Stimulated activated naive CD4-positive, alpha-beta T cell treated with Interleukin-2 at 50 U/mL for 16 hours (primary cell): ENCODE measurements at regions not wholly inside any gene's neighbourhood (a gene's known extent, or its start where the extent isn't known, plus 50 kb on each side); places are given as distances from the start of the nearest gene placed in this dataset.
"Not testable (repeated sequence)": the region's sequence is repeated elsewhere in the genome, so short reads cannot be mapped to it uniquely, and the experiment has no call there.

Experiments used
- DNase-seq: peaks from one replicate; lab custom pipeline; 2025; lab: John Stamatoyannopoulos, UW

- DNase-seq = no peak
Measured at GRCh38 chr9:135380311-135380960, 99.1 kb upstream of the PPP1R26 start.

- DNase-seq = no peak
Measured at GRCh38 chr9:135381762-135382310, 97.7 kb upstream of the PPP1R26 start.

DNA sequence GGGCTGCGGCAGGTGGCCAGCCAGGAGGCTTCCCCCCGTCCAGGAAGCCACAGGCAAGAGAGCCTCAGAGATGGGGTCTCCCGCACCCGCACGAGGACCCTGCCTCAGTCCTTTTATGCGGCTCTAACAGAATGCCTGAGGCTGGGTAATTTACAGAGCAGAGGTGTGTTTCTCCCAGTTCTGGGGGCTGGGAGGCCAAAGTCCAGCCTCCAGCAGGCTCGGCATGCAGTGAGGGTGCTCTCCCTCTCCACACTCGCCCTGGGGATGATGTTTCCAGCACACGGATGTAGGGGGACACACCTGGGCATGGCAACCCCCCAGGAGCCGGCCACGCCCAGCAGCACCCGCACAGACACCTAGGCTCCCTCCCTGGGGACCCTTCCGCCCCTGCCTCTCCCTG is 95.4 kb upstream of the PPP1R26 start:
- DNase-seq = no peak

- DNase-seq = not testable (repeated sequence)
Measured at GRCh38 chr9:135384815-135385405, 94.7 kb upstream of the PPP1R26 start.

- DNase-seq = no peak
Measured at GRCh38 chr9:135385793-135386192, 93.8 kb upstream of the PPP1R26 start.

DNA sequence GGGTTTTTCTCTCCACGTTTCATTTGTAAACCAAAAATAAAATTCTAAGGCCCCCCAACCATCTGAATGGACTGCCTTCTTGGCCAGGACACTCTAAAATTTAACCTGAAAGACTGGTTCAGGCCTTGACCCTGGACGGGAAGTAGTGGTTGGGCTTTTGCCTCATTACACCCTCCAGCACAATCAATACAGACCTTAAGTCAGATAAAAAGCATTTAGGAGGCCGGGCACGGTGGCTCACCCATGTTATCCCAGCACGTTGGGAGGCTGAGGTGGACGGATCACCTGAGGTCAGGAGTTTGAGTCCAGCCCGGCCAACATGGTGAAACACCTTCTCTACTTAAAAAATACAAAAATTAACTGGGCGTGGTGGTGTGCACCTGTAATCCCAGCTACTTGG is 91.6 kb upstream of the PPP1R26 start:
- DNase-seq = no peak

DNA sequence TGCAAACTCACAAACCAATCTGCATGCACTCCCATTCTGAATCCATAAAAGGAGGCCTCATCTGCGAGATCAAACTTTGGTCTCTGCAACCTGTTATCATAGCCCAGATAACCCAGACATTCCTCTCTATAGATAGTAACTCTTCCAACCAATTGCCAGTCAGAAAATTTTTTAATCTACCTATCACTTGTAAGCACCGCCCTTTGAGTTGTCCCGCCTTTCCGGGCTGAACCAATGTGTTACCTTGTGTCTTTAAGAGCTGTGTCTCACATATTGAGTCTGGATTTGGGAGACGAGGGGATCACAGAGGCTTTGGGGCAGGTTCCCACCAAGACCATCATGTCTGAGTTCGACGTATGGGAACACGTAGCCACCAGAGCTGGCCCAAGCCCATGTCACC is 91.1 kb upstream of the PPP1R26 start:
- no peak for DNase-seq

GRCh38 chr9:135391759-135392158 is 87.8 kb upstream of the PPP1R26 start:
- no peak for DNase-seq

DNA sequence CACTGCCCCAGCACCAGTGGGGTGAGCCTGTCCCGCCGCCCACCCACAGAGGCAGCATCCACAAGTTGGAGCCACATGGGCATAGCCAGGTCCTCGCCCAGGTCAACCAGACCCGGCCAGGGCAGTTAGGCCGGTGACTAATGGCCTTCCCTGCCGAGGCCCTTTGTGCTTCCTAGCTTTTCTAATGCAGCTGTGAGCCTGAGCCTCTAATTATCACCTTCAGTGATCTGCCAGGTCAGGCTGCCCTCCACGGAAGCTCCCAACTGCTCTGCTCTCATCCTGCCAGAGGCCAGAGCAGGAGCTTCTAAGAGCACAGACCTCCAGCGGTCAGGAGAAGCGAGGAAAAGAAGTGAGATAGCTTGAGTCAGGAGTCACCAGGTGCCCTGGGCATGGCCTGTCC is 87.1 kb upstream of the PPP1R26 start:
- no peak for DNase-seq

- DNase-seq = no peak
Measured at GRCh38 chr9:135394131-135394530, 85.5 kb upstream of the PPP1R26 start.

GRCh38 chr9:135394699-135395645 is 84.6 kb upstream of the PPP1R26 start:
- no peak for DNase-seq

DNA sequence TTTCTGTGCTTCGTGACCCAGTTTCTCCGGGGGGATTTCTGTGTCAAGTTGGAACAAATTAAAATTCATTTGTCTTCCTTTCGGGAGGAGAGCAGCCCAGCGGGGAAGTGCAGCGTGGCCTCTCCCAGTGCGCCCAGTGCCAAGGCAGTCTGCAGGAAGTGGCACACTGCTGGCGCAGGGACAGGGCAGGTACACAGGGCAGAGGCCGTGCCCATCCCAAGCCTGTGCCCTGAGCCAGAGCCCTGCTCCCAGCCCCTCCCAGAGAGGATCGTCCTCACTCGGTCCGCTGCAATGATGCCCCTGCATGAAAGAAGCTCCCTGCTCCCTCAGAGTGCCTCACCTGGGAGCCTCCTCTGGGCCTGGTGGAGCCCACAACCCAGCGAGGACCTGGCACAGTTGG is 82.4 kb upstream of the PPP1R26 start:
- DNase-seq = no peak

- DNase-seq = no peak
Measured at GRCh38 chr9:135399000-135399649, 80.5 kb upstream of the PPP1R26 start.

DNA sequence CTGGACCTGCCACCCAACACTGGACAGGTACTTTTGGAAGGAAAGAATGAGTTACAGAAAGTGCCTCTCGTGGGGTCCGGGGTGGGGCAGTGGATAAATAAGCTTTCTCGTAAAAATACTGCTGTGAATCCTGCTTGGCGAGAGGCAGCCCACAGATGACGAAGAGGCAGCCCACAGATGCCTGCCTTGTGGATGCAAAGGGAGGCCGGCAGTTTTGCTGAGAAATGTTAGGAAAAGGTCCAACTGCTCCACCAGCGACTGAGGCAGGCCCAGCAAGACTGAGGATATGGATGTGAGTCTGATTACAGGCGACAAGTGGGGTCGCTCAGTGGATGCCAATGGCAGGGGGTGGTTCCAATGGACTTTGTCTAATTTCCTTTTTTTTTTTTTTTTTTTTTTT is 79.1 kb upstream of the PPP1R26 start:
- DNase-seq = no peak

- no peak for DNase-seq
Measured at GRCh38 chr9:135401218-135401617, 78.4 kb upstream of the PPP1R26 start.

DNA sequence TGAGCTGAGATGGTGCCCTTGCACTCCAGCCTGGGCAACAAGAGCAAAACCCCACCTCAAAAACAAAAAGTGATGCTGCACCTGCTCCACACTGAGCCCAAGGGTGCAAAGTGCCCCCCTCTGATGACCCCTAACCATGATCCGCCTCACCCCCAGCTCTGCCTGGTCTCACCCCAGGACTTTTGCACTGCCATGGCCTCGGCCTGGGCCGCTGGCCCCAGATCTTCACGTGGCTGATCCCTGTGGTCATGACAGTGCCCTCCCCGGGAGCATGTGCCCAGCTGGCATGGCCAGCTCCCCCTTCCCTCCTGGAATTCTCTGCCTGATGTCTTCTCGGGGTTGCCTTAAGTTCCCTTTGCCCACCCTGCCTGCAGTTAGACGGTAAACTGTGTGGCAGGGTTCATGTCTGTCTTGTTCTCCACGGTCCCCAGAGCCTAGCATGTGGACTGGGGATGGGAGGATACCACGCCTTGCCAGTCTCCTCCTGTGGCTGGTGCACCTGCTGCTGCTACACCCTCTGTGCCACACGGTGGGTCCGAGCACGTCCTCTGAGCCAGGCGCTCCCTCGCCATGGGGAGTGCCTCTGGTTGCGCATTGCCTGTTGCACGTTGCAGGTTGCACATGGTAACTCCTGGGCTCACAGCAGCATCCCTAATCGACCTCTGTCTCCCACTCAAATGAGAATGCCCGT is 77.4 kb upstream of the PPP1R26 start:
- no peak for DNase-seq

DNA sequence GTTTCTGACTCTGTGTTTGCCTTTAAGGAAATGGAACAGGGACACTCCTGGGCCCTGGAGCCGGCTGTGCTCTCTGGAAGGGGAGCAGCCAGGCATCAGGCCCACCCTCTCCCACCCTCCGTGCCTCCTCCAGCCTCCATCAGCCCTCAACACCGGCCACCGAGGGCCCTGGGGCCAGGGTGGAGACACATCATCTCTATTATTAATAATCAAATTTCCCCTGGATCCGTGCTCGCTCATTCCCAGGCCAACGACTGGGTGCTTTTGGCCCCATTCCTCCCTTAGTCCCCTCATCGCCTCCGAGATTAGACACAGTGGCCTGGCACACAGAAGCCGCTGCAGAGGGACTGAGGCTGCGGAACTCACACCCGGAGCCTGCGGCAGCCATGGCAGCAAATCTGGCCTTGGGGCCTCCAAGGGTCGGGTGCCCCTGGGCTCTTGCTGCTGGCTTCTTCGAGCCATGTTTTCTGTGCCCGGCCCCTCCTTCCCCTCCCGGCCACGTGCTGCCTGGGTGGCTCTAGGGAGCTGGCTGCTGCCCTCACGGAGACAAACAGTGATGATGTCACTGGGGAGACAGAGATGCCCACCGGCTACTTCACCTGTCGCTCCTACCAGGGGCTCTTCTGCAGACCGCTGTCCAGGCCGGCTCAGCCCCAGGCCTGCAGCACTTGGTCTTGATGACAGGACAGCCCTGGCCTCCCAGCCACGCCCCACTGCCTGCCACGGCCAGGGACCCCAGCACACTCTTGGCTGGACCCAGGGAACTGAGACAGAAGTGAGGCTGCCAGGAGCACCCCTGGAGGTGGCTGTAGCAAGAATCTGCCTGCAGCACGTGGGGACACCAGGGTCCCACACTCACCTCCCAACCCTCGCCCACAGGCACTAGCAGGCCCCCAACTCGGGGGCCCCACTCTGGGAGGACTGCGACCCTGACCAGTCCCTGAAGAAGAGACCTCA is 76.6 kb upstream of the PPP1R26 start:
- no peak for DNase-seq

DNA sequence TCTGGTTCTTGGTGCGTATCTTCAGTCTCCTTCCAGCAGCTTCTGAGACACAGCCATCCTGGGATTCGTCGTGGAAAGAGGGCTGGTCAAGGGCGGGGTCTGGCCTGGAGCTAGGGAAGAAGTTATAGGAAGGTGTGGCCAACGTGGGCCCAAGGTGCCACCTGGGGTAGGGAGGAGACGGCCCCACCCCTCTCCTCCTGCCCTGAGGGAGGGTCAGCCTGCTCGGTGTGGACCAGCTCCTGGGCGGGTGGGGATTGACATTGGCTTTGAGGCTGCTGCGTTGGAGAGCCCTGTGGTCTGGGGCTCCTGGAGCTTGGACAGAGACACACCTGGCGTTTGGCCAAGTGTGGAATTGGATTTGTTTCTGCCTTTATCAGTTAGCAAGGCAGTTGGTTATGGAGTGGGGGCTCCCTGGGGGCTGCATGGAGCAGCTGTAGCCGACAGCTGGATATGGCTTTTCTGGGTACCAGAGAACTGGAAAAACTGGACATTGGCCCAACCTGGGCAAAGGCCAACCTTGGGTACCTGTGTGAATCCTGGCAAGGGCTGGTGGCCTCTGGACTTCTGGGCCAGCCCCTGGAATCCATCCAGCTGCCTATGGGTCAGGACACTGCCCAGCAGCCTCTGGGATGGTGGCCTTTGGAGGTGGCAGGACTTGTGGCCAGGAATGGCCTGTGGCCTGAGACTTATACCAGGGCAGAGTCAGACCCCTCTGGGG is 75.7 kb upstream of the PPP1R26 start:
- DNase-seq = no peak

- DNase-seq = no peak
Measured at GRCh38 chr9:135404451-135405144, 75.0 kb upstream of the PPP1R26 start.
